ENCODE measurements at regions not wholly inside any gene's neighbourhood (a gene's known extent, or its start where the extent isn't known, plus 50 kb on each side); places are given as distances from the start of the nearest gene placed in this dataset.
"Not testable (repeated sequence)": the region's sequence is repeated elsewhere in the genome, so short reads cannot be mapped to it uniquely, and the experiment has no call there.

DNA sequence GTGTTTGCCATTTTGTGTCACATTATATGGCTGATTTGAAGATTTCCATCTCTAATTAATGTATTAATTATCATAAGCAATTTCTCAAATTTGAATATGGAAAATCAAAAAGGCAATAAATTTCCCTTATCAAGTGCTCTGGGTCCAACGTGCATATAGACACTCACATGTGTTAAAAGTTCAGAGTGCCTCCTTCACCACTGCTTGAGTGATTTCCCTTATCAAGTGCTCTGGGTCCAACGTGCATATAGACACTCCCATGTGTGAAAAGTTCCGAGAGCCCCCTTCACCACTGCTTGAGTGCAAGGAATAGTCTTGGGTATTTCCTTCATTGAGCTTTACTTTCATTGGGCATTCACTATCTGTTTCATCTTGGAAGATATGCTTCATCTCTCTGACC, 421.0 kb upstream of the ZNF717 start:
- no peak for DNase-seq

DNA sequence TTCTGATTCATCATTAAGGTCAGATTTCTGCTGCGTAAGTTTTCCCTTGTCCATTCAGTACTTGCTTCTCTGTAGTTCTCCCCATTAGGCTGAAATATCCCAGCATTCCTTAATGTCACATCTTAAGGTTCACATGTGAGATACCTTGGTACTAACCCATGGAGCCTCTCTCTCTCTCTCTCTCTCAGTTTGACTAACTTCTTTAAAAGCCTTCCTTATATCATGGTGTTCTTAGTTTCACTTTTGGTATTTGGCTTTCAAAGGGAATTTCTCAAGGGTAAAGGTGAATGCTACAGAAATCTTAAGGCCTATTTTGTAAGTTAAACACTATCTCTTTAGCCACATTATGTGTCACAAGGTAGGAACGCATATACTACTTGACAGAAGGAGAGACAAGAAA, 427.3 kb upstream of the ZNF717 start:
- no peak for DNase-seq

DNA sequence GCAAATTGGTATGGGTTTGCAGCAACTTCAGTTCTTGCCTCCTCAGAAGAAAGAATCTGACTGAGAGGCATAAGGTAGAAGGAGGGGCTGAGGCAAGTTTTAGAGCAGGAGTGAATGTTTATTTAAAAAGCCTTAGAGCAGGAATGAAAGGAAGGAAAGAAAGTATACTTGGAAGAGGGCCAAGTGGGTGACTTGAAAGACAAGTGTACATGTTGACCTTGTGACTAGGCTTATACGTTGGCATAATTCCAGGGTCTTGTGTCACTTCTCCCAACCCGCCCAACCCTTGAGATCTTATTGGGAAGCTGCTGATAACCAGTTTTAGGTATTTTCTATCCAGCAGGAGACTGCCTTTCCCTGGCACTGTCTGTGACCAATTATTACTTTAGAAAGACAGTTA, 436.9 kb upstream of the ZNF717 start:
- no peak for DNase-seq

DNA sequence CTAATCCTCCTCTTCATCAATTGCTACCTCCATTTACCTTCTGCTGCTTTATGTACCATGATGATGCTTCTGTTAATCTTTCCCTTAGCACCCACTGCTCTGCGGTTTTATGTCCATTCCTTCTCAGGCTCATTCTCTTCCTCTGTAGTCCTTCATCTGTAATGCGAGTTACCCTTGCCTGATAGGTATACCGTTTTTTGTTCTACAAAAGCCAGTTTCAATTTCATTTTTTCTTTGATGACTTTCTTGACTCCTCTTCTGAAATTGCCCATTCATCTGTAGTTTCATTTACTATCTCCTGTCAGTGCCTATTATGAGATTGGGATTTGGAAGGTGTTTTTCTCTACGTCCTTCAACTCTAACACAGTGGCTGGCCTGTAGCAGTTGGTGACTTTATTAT, 445.9 kb upstream of the ZNF717 start:
- no peak for DNase-seq

DNA sequence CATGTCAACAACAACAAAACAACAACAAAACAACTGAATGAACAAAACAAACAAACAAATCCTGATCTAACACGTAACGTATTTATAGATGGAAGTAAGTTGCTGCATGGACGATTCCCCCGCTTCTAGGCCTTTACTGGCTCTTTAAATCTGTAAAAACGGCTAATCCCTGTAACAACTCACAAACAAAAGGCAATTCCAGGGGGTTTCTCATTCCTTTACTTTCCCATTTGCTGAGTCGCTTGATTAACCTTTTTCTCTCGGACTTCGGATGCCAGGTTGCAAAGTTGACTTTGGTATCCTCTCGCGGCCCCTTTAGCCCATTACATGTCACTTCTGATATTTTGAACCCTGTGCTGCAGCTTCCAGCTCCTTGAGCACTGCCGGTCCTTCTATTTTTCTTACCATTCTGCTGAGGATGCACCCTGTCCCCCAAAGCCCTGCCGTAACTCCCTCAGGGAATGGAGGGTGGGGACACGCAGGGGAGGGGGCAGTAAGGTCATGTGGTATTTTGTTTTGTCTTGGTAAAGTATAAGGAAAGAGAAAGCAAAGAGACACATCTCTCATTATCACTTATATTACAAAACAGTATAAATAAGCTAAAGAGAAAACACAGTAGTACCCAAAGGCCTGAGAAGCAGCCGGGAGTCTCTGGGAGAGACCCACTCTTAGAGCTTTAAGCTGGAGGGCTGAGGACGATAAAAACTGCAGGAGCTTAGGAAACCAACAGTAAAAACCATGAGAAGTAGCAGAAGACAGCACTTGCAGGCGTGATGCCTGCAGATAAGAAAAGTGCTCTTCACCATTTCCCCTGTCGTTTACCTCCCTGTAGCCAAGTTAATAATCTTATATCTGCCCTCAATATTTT, 457.8 kb upstream of the ZNF717 start:
- DNase-seq, result no peak

DNA sequence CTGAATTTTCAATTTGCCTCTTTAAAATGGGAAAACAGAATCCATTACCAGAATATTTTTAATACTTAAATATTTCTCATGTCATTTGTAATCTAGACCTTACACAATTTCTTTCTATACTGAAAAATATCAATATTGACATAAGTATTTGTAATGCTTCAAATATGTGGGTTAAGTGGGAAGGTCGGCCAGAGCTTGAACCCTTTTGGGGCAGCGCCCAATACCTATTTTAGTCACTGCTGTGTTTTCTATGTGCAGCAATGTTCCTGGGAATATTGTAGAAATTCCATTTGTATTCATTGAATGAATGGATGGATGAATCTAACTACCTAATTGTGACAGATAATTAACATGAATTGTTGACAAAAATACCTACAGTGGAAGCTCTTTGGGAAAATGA, 459.7 kb upstream of the ZNF717 start:
- no peak for DNase-seq

DNA sequence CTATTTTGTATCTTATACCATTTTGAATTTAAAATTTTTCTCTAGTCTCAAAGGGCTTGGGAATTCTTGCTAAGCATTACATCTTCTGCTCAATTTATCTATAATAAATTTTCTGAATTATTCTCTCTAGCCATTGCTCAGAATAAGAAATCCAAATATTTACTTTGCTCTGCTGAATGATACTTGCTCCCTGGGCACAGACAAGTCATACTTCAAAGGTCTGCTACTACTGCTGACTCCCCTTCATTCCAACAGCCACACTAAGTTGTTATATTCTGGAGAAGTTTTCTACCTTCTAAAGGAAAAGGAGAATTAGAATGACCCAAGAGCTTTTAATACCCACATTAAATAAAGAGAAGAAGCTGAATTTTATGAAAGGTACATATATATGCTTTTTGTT, 460.3 kb upstream of the ZNF717 start:
- no peak for DNase-seq

GRCh38 chr3:76264496-76264895, 479.1 kb upstream of the ZNF717 start:
- DNase-seq, result no peak

GRCh38 chr3:76264911-76265310, 479.6 kb upstream of the ZNF717 start:
- DNase-seq, result no peak

DNA sequence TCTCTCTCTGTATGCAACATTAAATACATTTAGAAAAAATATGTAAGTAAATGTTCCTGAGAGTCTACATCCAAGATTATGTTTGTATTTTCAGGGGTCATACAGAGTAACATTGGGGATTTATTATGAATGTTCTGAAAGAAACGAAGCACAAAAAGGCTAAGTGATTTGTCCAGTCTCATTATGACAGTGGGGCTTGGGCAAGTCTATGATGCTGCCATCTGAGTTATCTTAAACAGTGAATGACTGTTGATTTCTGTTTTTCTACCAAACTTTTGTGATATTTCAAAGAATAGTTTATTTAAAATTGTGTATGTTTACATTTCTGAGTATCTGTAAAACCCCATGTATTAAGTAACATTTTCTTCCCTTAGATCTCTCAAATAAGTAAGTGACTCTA, 481.2 kb upstream of the ZNF717 start:
- no peak for DNase-seq

GRCh38 chr3:76267851-76268380, 482.6 kb upstream of the ZNF717 start:
- no peak for DNase-seq

GRCh38 chr3:76293856-76294255, 508.5 kb upstream of the ZNF717 start:
- no peak for DNase-seq

DNA sequence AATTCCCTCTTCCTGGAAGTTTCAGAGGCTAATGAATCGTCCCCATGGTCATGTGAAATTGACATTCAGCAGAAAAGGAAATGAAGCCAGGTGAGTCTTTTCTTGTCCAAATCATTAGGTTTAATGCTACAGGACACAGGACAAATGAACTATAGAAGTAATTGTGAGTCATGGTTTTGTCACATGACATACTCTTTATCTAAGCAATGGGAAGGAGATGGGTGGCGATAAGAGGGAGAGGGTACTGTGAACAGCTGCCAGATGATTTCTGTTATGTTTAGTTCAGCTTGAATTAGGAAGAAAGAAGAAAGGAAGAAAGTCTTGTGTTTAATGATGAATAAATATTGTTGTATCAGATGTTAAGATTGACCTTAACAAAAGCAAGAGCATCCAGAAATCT, 515.4 kb upstream of the ZNF717 start:
- DNase-seq, result no peak

DNA sequence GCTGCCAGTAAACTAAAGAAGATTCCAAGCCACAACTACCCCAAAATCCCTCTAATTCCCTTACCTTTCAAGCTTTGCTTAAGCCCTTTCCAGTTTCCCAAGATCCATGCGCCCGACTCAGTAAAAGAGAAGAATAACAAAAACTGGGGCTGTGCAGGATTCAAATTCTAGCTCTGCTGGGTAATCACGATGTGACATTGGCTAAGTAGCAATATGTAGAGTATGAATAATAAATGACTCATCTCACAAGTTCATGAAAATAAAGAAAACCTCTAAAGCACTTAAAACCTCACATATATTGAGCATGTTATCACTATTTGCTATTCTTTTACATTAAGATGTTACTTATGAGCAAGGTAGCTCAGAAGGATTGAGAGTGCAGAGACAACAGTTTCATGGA, 522.2 kb upstream of the ZNF717 start:
- no peak for DNase-seq

GRCh38 chr3:76308541-76308940, 523.2 kb upstream of the ZNF717 start:
- DNase-seq, result no peak

DNA sequence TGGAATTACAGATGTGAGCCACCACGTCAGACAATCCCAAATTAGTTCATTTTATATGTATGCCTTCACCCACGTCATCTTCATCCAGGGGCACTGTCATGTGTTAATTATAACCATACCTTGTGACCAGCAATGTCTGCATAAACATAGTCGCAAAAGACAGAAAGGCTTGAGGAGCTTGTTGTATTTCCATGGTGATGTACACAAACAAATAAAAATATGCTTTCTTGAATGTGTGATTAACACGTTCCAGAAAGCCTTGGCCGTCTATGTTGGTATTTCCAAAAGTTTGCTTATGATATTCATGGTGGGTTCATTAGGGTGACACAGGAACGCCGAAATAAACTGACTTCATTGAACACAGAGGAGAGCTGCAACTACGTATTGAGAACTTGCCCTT, 524.7 kb upstream of the ZNF717 start:
- DNase-seq, result no peak

DNA sequence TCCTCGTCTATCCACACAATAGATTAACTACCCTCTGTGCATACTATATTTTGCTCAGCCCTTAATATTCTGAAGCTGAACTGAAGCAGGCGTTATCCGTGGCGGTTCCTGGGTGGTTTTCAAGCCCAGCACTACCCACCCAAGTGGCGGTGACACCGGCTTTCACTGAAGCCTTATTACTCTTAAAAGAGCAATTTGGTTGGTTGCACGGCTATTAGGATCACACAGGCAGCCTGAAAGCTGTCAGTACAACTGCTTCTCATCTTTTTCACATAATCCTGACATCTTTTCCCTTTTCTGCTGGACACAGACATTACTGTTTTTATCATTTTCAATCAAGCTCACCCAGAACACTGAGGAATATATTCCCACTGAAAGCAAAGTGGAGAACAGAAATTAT, 525.3 kb upstream of the ZNF717 start:
- no peak for DNase-seq

GRCh38 chr3:76311941-76312340, 526.6 kb upstream of the ZNF717 start:
- DNase-seq, result no peak

- DNase-seq, result not testable (repeated sequence)
Observed at GRCh38 chr3:76315906-76316305, 530.6 kb upstream of the ZNF717 start.

DNA sequence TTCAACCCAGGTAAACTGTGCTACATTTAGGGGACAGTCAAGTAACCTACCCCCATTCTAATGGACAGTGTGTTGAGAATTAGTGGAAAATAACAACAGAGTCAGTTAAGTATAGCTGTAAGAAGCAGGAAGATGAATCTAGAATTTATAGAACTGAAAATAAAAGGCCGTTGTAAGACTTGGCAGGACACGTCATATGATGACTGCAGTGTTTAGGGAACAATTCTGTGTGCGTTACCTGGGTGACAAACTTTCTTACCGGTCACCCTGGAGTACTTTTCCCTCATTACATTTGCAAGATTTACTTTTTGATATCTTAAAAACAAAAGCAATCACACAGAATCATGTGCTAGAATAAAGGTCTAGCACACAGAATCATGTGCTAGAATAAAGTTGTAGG, 536.3 kb upstream of the ZNF717 start:
- no peak for DNase-seq

GRCh38 chr3:76324101-76324500, 538.8 kb upstream of the ZNF717 start:
- DNase-seq, result no peak

DNA sequence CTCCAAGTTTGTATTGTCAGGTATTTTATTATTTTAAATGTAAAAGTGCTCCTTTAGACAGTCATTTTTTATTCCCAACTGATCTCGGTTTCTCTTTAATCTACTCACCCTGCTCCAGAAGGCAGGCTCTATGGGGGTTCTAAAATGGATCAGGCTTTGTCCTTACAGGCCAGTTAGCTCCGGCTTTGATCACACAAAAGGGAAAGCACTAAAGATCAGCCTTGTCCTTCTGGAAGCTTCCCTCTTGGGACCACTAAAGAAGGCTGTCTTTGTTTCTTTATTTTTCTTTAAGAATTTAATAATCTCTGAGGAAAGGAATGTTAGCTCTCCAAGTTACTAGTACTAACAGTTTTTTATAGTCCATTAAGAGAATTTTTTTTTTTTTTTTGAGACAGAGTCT, 560.5 kb upstream of the ZNF717 start:
- no peak for DNase-seq

GRCh38 chr3:76346690-76347089, 561.3 kb upstream of the ZNF717 start:
- no peak for DNase-seq

GRCh38 chr3:76349715-76350480, 564.5 kb upstream of the ZNF717 start:
- peak in 1 of 2 experiments; percentile 19 for DNase-seq
